Stimulated activated CD8-positive, alpha-beta memory T cell treated with anti-CD3 and anti-CD28 coated beads, Interleukin-2, amount 100 ng/mL, for 48 hours (primary cell): ENCODE measurements at regions not wholly inside any gene's neighbourhood (a gene's known extent, or its start where the extent isn't known, plus 50 kb on each side); places are given as distances from the start of the nearest gene placed in this dataset.
"Not testable (repeated sequence)": the region's sequence is repeated elsewhere in the genome, so short reads cannot be mapped to it uniquely, and the experiment has no call there.

Experiments used
- DNase-seq, 2 donors: peaks; one replicate each; pipeline ENCODE4 v3.0.0-alpha.2; 2020; ENCODE audit warnings: low read depth in 2 of 2

- DNase-seq = no peak
These were observed 166.5 kb upstream of the JARID2 start for GRCh38 chr6:15079288-15079817.

DNA sequence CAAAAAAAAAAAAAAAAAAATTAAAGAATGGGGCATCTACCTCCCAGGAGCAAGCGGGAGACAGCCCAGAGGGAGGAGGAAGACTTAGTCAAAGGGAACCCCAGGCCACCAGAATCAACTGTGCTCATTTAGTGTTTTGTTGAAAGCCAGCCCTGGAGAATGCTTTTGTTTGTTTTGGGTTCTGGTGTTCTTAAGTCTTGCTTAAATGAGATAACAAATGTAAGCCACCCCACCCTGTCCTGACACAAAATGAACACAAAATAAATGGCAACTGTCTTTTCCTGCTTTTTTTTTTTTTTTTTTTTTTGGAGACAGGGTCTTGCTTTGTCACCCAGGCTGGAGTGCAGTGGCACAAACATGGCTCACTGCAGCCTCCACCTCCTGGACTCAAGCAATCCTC is 165.0 kb upstream of the JARID2 start:
- no peak for DNase-seq

DNA sequence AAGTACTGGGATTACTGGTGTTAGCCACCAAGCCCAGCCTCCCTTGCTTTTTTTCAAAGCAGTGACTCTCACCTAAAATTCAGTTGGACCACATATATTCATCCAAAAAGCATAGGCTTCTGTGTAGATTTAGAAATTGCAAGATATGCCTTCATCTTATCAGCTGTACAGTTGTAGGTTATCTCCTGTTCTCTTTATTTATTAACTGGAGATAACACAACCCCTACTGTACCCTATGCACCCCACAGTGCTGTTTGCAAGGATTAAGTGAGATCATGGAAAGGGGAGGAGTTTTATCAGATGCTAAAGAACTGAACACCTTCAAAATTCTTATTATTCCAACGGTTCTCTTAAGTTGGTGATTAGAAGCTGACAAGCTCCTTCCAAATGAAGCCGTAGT is 164.4 kb upstream of the JARID2 start:
- no peak for DNase-seq

GRCh38 chr6:15082708-15083107 is 163.2 kb upstream of the JARID2 start:
- DNase-seq = no peak

- no peak for DNase-seq
These were observed 159.3 kb upstream of the JARID2 start for GRCh38 chr6:15086348-15087158.

DNA sequence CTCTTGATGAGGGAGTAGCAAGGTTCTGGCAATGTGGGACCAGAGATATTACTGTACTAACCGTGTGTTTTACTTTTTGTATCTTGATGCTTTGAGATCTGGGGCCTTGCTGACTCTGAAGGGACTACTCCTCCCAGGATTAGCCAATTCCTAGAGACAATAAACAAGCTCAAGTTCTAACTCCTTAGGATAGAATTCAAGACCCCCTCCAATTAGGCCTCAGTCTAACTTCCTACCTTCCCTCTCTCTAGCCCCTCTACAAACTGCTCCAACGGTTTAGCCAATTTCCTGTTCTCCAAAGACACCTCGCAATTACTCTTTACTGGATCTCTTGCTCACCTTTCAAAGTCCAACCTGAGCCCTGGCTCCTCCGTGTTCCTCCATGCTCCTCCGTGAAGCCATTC is 158.7 kb upstream of the JARID2 start:
- no peak for DNase-seq

- DNase-seq = no peak
These were observed 156.8 kb upstream of the JARID2 start for GRCh38 chr6:15088904-15089568.

- DNase-seq = no peak
These were observed 156.2 kb upstream of the JARID2 start for GRCh38 chr6:15089569-15090144.

- no peak for DNase-seq
These were observed 155.7 kb upstream of the JARID2 start for GRCh38 chr6:15090145-15090579.

DNA sequence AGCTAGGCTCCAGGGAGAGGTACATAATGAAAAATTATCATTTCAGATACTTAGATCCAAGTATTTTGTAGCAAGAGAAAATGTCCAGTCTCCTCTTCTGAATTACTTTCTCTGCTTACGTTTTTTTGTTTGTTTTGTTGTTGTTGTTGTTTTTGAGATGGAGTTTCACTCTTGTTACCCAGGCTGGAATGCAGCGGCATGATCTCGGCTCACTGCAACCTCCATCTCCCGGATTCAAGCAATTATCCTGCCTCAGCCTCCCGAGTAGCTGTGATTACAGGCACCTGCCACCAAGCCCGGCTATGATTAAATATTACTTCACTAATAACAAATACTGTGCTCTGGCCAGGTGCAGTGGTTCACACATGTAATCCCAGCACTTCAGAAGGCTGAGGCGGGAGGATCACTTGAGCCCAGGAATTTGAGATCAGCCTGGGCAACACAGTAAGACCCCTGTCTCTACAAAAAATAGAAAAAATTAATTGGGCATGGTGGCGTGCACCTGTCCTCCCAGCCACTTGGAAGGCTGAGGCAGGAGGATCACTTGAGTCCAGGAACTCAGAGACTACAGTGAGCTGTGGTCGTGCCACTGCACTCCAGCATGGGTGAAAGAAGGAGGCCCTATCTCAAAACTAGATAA is 155.0 kb upstream of the JARID2 start:
- DNase-seq = no peak

GRCh38 chr6:15096894-15097837 is 148.7 kb upstream of the JARID2 start:
- DNase-seq = no peak

GRCh38 chr6:15101130-15101529 is 144.7 kb upstream of the JARID2 start:
- no peak for DNase-seq

GRCh38 chr6:15102241-15102640 is 143.6 kb upstream of the JARID2 start:
- DNase-seq = no peak

DNA sequence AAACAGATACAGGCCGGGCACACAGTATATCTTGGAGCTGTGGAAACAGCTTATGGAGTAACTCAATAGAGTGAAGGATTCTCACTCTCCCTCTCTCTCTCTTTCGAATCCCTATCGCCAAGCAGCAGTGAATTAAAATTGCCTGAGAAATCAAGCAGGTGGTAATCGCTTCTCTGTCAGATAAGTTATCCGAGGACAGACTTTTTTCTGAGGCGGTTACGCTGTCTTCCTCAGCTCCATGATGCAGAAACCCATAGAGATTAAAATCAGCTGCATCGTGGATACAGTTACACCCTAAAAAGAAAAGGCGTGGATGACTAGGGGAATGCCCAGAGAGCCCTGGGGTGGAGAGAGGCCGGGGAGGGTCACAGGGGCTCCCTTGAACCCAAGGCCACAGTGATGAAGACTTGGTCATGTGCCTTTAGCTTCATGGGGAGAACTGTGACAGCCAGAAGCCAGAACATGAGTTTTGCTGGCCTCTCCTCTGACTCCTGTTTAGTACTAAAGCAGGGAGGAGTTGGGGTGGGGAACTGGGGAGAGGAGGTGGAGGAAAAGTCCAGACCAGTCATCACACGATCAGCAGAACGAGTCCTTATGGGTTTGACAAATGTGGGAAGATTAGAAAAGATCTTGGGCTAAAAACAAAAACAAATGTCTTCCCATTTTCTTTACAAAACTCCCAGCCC is 138.8 kb upstream of the JARID2 start:
- no peak for DNase-seq

DNA sequence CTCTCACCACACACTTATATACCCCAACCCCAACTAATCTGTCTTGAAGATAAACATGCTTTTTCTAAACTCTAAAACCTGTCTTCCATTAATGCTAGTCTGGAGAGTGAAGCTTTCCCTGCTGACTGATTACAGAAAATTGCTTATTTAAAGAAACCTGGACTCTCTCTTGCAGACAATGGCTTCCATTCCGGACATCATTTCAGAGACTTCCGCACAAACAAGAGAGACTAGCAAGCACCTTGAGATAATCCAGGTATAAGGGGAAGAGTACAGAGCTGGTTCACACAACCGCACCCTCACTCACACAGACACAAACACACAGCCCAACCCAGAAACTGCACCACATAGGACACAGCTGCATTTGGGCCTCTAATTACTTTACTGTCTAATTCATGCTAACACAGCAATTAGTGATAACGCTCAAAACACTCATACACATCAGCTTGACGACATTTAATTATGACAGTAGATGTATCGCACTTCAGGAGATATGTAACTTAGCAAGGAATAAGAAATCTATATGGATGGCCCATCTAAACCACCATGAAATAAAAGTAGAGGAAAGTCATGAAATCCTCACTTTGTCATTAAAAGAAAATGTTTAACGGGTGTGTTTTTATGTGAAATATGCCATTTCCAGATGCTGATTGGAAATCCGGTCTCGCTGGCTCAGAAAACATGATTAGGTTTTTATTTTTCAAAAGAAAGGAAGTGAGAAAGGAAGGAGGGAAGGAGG is 138.1 kb upstream of the JARID2 start:
- no peak for DNase-seq

- no peak for DNase-seq
These were observed 137.5 kb upstream of the JARID2 start for GRCh38 chr6:15108383-15108715.

DNA sequence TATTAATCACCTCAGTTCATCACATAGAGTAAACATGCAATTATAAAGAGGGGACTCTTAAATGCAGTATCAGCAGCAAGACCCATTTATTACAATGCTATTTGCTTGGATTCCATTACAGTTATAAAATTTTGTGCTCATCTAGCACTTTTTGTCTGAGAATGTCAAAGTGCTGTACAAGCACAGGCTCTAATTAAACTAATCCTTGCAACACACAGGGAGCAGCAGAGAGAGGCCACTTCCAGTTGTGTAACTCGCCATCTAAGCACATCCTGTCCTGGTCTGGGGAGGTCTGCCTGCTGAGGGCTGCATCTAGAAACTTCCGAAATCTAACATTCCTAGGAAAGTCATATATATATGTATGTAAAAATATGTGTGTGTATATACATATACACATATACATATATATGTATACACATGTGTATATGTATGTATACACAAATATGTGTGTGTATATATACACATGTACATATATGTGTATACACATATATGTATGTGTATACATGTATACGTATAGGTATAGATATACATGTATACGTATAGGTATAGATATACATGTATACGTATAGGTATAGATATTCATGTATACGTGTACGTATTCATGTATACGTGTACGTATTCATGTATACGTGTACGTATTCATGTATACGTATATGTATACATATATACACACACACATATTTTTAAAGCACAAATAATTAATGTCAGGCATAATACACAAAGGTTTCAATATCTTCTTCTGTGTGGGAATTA is 136.4 kb upstream of the JARID2 start:
- no peak for DNase-seq

DNA sequence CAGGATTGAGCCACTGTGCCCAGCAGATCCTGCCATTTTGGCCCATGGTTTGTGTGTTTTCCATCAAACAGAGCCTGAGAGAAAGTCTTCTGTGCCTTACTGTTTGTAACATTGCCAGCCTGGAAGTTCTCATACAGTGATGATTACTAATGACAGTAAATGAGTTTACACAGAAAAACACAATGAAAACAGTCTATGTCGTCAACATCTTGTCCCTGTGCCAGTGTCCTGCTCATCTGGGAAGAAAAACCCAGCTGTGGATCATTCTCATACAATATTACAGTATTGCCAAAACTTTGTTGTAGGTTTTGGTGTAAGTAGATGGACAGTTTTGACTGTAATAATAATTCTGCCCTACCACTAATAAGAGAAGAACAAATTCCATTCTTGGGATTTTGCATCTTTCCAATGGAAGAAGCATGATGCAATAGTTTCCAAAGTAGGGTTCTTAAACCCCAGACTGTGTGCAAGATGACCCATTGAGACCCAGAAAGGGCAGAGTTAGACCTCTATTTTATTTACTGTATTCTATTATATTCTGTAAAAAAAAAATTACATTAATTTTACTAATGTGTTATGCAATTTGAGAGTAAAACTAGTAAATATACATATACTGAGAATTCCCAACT is 135.0 kb upstream of the JARID2 start:
- no peak for DNase-seq

DNA sequence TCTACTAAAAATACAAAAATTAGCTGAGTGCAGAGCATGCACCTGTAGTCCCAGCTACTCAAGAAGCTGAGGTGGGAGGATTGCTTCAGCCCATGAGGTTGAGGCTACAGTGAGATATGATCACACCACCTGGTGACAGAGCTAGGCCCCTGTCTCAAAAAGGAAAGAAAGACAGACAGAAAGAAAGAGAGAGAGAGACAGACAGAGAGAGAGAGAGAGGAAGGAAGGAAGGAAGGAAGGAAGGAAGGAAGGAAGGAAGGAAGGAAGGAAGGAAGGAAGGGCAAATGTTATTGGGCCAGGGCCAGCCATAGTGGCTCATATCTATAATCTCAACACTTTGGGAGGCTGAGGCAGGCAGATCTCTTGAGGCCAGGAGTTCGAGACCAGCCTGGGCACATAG is 134.3 kb upstream of the JARID2 start:
- DNase-seq = not testable (repeated sequence)
